Gastrocnemius medialis (tissue), 4 donors: ENCODE measurements at regions not wholly inside any gene's neighbourhood (a gene's known extent, or its start where the extent isn't known, plus 50 kb on each side); places are given as distances from the start of the nearest gene placed in this dataset.

Source experiments
- ATAC-seq, 2 donors: fragments of 150-250 bp; one replicate each; pipeline ENCODE4 v1.9.1; 2016
- DNase-seq, 2 donors: peaks; one replicate each; pipeline ENCODE4 v3.0.0-alpha.2; 2019
- H3K27ac ChIP-seq, 4 donors: fragments of 200-600 bp; sonication (generic); 1 replicate in 1 of 4; 2 replicates in 3 of 4; pipeline ENCODE4 v1.5.1; 2016 to 2018; ENCODE audit warnings: mild to moderate bottlenecking in 2 of 4, moderate library complexity in 1 of 4
- H3K27me3 ChIP-seq, 3 donors: fragments of 200-600 bp; sonication (generic) in 2 of 3; 1 replicate in 1 of 3; 2 replicates in 2 of 3; pipeline versions ENCODE4 v1.5.1 to v1.6.0; 2016 to 2019; ENCODE audit warnings: mild to moderate bottlenecking in 1 of 3, moderate library complexity in 1 of 3
- H3K36me3 ChIP-seq, 2 donors: fragments of 200-600 bp; sonication (generic) in 1 of 2; one replicate each; pipeline ENCODE4 v1.5.1; 2017 to 2018
- H3K4me1 ChIP-seq, 2 donors: fragments of 200-600 bp; sonication (generic) in 1 of 2; one replicate each; pipeline ENCODE4 v1.5.1; 2016 to 2017; ENCODE audit warnings: mild to moderate bottlenecking in 2 of 2
- H3K4me3 ChIP-seq, 4 donors: fragments of 200-600 bp; sonication (generic) in 3 of 4; 1 replicate in 1 of 4; 2 replicates in 3 of 4; pipeline ENCODE4 v1.5.1; 2016 to 2019; ENCODE audit warnings: mild to moderate bottlenecking in 2 of 4
- H3K9me3 ChIP-seq, 3 donors: fragments of 200-600 bp; sonication (generic) in 2 of 3; 1 replicate in 1 of 3; 2 replicates in 2 of 3; pipeline ENCODE4 v1.5.1; 2016 to 2019
- POLR2A ChIP-seq, 2 donors: fragments of 450-650 bp; IDR thresholded peaks; one replicate each; pipeline ENCODE4 v1.6.1; 2017; ENCODE audit warnings: antibody characterized with exemption in 2 of 2, mild to moderate bottlenecking in 2 of 2, moderate library complexity in 2 of 2
- in situ Hi-C, 4 donors: fragments of 200-750 bp; cut with MboI; loops; one replicate each; pipeline versions ENCODE4 v1.15.0 to v1.8.0; 2017; ENCODE audit warnings: low sequenced_read_pairs in 4 of 4
- intact Hi-C: fragments of 100-400 bp; cut with DNase I; formaldehyde crosslinking; loops from one replicate; pipeline ENCODE4 v1.15.1; 2023; ENCODE audit warnings: low total_unique reads
- TF ChIP-seq, protein P1 (sequence below), 5 experiments: fragments of 450-650 bp in 3 of 5; fragments of 200-600 bp in 2 of 5; sonication (generic) in 2 of 5; IDR thresholded peaks in 4 of 5; conservative IDR thresholded peaks in 1 of 5; 1 replicate in 4 of 5; 2 replicates in 1 of 5; pipeline ENCODE4 v1.5.1; 2016 to 2019; ENCODE audit warnings: antibody characterized with exemption in 5 of 5, mild to moderate bottlenecking in 3 of 5, moderate library complexity in 3 of 5

GRCh38 chr2:226124548-226125011 lies 675.0 kb downstream of the IRS1 start:
- Histone ChIP-seq H3K4me3 (no peak overlapping the region), H3K27ac (peak overlapping the region in 1 of 4 donors; percentile 15), H3K36me3 (no peaks in the 10 kb centered on the region), H3K27me3 (no peaks in the 10 kb centered on the region), H3K4me1 (peaks cover 15 to 24% of the 10 kb centered on the region in 2 donors), H3K9me3 (no peaks in the 10 kb centered on the region)
- ATAC-seq (no peak), DNase-seq (no peak)
- in situ Hi-C loops, result no loop called here
- intact Hi-C loops, result no loop called here
- TF ChIP-seq, protein P1, sequence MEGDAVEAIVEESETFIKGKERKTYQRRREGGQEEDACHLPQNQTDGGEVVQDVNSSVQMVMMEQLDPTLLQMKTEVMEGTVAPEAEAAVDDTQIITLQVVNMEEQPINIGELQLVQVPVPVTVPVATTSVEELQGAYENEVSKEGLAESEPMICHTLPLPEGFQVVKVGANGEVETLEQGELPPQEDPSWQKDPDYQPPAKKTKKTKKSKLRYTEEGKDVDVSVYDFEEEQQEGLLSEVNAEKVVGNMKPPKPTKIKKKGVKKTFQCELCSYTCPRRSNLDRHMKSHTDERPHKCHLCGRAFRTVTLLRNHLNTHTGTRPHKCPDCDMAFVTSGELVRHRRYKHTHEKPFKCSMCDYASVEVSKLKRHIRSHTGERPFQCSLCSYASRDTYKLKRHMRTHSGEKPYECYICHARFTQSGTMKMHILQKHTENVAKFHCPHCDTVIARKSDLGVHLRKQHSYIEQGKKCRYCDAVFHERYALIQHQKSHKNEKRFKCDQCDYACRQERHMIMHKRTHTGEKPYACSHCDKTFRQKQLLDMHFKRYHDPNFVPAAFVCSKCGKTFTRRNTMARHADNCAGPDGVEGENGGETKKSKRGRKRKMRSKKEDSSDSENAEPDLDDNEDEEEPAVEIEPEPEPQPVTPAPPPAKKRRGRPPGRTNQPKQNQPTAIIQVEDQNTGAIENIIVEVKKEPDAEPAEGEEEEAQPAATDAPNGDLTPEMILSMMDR (IDR thresholded peaks at IDR 0.05 in 4 of 5, conservative IDR thresholded peaks at IDR 0.05 in 1 of 5), result no peak
- TF ChIP-seq POLR2A (IDR thresholded peaks at IDR 0.05), result no peak

- Histone ChIP-seq H3K4me3 (no peak overlapping the region), H3K27me3 (no peaks in the 10 kb centered on the region), H3K4me1 (peaks cover 2 to 24% of the 10 kb centered on the region in 2 donors), H3K36me3 (no peaks in the 10 kb centered on the region), H3K9me3 (no peaks in the 10 kb centered on the region), H3K27ac (no peak overlapping the region)
- in situ Hi-C loops, result no loop called here
- no peak for ATAC-seq
- intact Hi-C loops, result no loop called here
- no peak for DNase-seq
- TF ChIP-seq, protein P1 (IDR thresholded peaks at IDR 0.05 in 4 of 5, conservative IDR thresholded peaks at IDR 0.05 in 1 of 5), result no peak
- no peak for TF ChIP-seq POLR2A (IDR thresholded peaks at IDR 0.05)
Measured at GRCh38 chr2:226123300-226123699, 676.3 kb downstream of the IRS1 start.

- Histone ChIP-seq H3K4me3 (no peak overlapping the region), H3K36me3 (no peaks in the 10 kb centered on the region), H3K27ac (no peak overlapping the region), H3K27me3 (no peaks in the 10 kb centered on the region), H3K9me3 (no peaks in the 10 kb centered on the region), H3K4me1 (peaks cover 0 to 14% of the 10 kb centered on the region in 2 donors)
- in situ Hi-C loops, result no loop called here
- DNase-seq, result no peak
- no peak for TF ChIP-seq POLR2A (IDR thresholded peaks at IDR 0.05)
- TF ChIP-seq, protein P1 (IDR thresholded peaks at IDR 0.05 in 4 of 5, conservative IDR thresholded peaks at IDR 0.05 in 1 of 5), result no peak
- ATAC-seq, result no peak
- intact Hi-C loops, result no loop called here
Measured at GRCh38 chr2:226122041-226122440, 677.6 kb downstream of the IRS1 start.

DNA sequence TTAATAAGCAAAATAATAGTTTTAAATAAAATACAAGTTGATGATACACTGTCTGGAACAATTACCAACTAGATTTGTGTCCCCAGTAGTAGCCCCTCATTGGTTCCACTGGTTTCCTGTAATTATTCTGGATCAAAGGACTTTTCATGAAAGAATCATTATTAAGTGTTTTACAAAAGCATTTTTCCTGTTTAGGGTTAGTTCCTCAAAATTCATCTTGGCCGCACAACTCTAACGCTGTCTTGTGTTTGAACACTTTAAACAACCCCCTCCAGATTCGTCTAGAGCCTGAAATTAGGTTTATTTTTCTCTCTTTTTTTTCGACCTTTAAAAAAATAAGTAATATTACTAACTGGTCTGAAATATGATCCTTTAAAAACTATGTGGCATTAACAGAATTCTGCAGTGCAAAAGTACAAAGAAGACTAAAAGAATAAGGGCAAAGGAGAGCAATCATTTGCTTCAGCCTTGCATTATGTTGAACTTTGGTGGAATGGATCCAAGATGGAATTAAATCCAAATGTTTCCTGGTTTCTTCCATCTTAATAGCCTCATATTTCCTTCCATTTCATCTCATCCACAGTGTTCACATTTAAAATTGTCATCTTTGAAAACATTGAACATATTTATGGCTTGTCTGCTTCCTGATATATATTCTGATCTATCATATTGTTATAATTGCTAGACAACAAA lies 678.4 kb downstream of the IRS1 start:
- Histone ChIP-seq H3K27me3 (no peaks in the 10 kb centered on the region), H3K27ac (no peak overlapping the region), H3K4me3 (no peak overlapping the region), H3K9me3 (no peaks in the 10 kb centered on the region), H3K36me3 (no peaks in the 10 kb centered on the region), H3K4me1 (peaks cover 0 to 14% of the 10 kb centered on the region in 2 donors)
- TF ChIP-seq, protein P1 (IDR thresholded peaks at IDR 0.05 in 4 of 5, conservative IDR thresholded peaks at IDR 0.05 in 1 of 5), result no peak
- no peak for TF ChIP-seq POLR2A (IDR thresholded peaks at IDR 0.05)
- intact Hi-C loops (no loop called here), in situ Hi-C loops (no loop called here)
- ATAC-seq (no peak), DNase-seq (no peak)
